MCF 10A (cell line): ENCODE measurements at regions not wholly inside any gene's neighbourhood (a gene's known extent, or its start where the extent isn't known, plus 50 kb on each side); places are given as distances from the start of the nearest gene placed in this dataset.

Source experiments
- BruUV-seq: library from RNA; stranded (reverse); fragments of 400-500 nt; replicated peaks from 2 replicates; lab custom pipeline; 2021; lab: Mats Ljungman, UMichigan
- CTCF ChIA-PET: fragments of 300-600 bp; sonication (Branson Sonifier 250); formaldehyde crosslinking; extraction: SDS; loops from one replicate; lab custom pipeline; 2021; ENCODE audit warnings: antibody characterized with exemption, inconsistent platforms; lab: Yijun Ruan, JAX
- POLR2A ChIA-PET: fragments of 300-600, 350-650 bp; sonication (Branson Sonifier 250); formaldehyde crosslinking; extraction: SDS; loops from one replicate; lab custom pipeline; 2020; ENCODE audit warnings: antibody characterized with exemption, inconsistent platforms; lab: Yijun Ruan, JAX
- DNase-seq: peaks from one replicate; pipeline ENCODE4 v3.0.0-alpha.2; 2018; ENCODE audit not compliant: unreplicated experiment
- H3K27ac Mint-ChIP-seq: one replicate; pipeline ENCODE4 v1.8.0; 2022; ENCODE audit warnings: mild to moderate bottlenecking, low read depth, mixed read lengths; ENCODE audit not compliant: unreplicated experiment
- H3K27me3 Mint-ChIP-seq: one replicate; pipeline ENCODE4 v1.8.0; 2022; ENCODE audit warnings: mixed read lengths; ENCODE audit not compliant: insufficient read depth, unreplicated experiment
- H3K36me3 Mint-ChIP-seq: one replicate; pipeline ENCODE4 v1.8.0; 2022; ENCODE audit warnings: mild to moderate bottlenecking, moderate library complexity, mixed read lengths; ENCODE audit not compliant: insufficient read depth, unreplicated experiment
- H3K4me1 Mint-ChIP-seq: one replicate; pipeline ENCODE4 v1.8.0; 2022; ENCODE audit warnings: mixed read lengths; ENCODE audit not compliant: insufficient read depth, unreplicated experiment
- H3K4me3 Mint-ChIP-seq: one replicate; pipeline ENCODE4 v1.8.0; 2022; ENCODE audit warnings: mild to moderate bottlenecking, moderate library complexity, mixed read lengths; ENCODE audit not compliant: unreplicated experiment
- H3K9me3 Mint-ChIP-seq: one replicate; pipeline ENCODE4 v1.8.0; 2022; ENCODE audit warnings: mixed read lengths; ENCODE audit not compliant: unreplicated experiment
- CTCF ChIP-seq: fragments of 200-600 bp; IDR thresholded peaks from one replicate; pipeline ENCODE4 v1.8.0; 2022; ENCODE audit warnings: antibody characterized with exemption, mild to moderate bottlenecking; ENCODE audit not compliant: unreplicated experiment
- intact Hi-C: fragments of 100-400 bp; cut with micrococcal nuclease; formaldehyde crosslinking; loops from 2 replicates; pipeline ENCODE4 v1.14.1; 2022

DNA sequence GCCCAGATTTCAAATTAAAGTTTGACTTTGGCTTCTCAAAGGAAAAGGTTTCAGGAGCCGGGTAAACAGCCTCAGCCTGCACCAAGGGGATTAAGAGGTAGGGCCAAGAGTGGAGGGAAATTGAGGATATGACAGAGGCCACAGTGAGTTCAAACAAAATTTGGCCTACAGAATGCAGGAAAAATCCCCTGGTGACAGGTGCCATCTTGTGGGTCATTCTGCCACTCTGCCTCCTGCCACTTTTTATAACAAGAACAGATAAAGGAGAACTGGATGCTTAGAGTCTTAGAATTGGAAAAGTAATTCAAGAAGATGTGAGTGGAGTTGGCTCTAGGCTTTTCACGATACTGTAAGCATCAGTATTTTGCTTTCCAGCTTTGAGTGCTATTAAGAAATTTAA lies 253.2 kb downstream of the NR2F2 start:
- Mint-ChIP-seq H3K27ac (no peak overlapping the region), H3K36me3 (no peaks in the 10 kb centered on the region), H3K9me3 (no peaks in the 10 kb centered on the region), H3K4me1 (no peaks in the 10 kb centered on the region), H3K27me3 (peaks cover 75% of the 10 kb centered on the region), H3K4me3 (no peak overlapping the region)
- ChIA-PET CTCF (interaction anchor here (0.6 to 2.6 kb wide), 4 partner anchors 257 to 1911 kb away, joined by 3 to 10 read pairs (median 3); no protein-coding TSS in a partner anchor), POLR2A (interaction anchor here (0.7 kb wide), 1 partner anchor 16 kb away, joined by 3 read pairs; no protein-coding TSS in a partner anchor)
- BruUV-seq, result no TSS peak
- no peak for TF ChIP-seq CTCF
- intact Hi-C loops, result loop anchor here (1.0 to 10.0 kb wide), 5 partner anchors 226 to 1559 kb away; no protein-coding TSS in a partner anchor
- peak; percentile 26 for DNase-seq

- intact Hi-C loops, result loop anchor here (2.0 to 10.0 kb wide), 4 partner anchors 307 to 1561 kb away; no protein-coding TSS in a partner anchor
Measured at GRCh38 chr15:96585484-96586386, 255.2 kb downstream of the NR2F2 start.

DNA sequence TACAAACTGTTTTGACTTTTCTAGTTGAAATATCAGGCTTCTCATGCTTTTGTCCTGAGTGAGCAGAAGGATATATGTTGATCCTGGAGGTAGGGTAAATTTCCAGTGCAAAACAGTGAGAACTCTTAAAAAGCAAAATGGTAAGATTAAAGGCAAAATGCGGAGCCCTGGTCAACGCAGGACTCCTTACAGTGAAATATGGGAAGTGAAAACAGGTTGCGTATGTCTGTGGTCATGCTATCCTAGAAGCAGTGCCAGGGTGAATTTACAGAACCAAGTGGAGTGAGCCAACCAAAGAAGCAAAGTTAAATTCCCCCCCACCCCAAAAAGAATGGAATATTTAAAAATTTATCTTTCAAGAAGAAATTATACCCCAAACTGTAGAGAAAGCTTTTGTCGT lies 256.4 kb downstream of the NR2F2 start:
- peaks cover 87% of the 10 kb centered on the region for H3K27me3 Mint-ChIP-seq
- POLR2A ChIA-PET, result no interaction called here
- intact Hi-C loops, result loop anchor here (10.0 kb wide), 3 partner anchors 648 to 1562 kb away; no protein-coding TSS in a partner anchor
- no peaks in the 10 kb centered on the region for H3K36me3 Mint-ChIP-seq
- no peak for DNase-seq
- no peaks in the 10 kb centered on the region for H3K9me3 Mint-ChIP-seq
- no peak overlapping the region for H3K4me3 Mint-ChIP-seq
- CTCF ChIA-PET, result interaction anchor here (0.7 to 0.8 kb wide), 2 partner anchors 147 to 234 kb away, joined by 3 read pairs; no protein-coding TSS in a partner anchor
- no peaks in the 10 kb centered on the region for H3K4me1 Mint-ChIP-seq
- no peak overlapping the region for H3K27ac Mint-ChIP-seq
- TF ChIP-seq CTCF, result no peak
- BruUV-seq, result no TSS peak

More at GRCh38 chr15:96585484-96586386, 255.2 kb downstream of the NR2F2 start:
- TF ChIP-seq CTCF, result no peak
- Mint-ChIP-seq H3K4me3 (no peak overlapping the region), H3K4me1 (no peaks in the 10 kb centered on the region), H3K27me3 (peaks cover 87% of the 10 kb centered on the region), H3K9me3 (no peaks in the 10 kb centered on the region), H3K27ac (no peak overlapping the region), H3K36me3 (no peaks in the 10 kb centered on the region)
- POLR2A ChIA-PET, result interaction anchor here (0.6 kb wide), 1 partner anchor 1255 kb away, joined by 3 read pairs; no protein-coding TSS in a partner anchor
- BruUV-seq, result no TSS peak
- DNase-seq, result peak; percentile 8
- CTCF ChIA-PET, result interaction anchor here (0.6 to 2.6 kb wide), 12 partner anchors 89 to 1605 kb away, joined by 3 to 10 read pairs (median 3); no protein-coding TSS in a partner anchor

DNA sequence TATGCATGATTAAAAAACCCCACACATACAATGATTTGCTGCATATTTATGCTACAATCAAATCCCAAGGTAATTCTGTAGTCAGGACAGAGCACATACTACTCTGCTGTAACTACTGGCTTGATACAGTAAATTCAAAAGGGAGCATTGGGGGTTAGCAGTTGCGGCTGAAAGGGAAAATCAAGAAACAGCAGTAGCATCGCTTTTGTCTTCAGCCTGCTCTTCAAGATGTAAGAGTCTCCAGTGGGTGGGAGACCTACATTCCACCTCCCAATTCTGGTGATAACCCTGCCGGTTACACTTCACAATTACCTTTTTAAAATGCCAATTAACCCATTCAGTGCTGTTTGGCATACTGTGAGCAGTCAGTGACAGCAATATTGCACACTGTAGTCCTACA lies 259.4 kb downstream of the NR2F2 start:
- Mint-ChIP-seq H3K9me3 (no peaks in the 10 kb centered on the region), H3K36me3 (no peaks in the 10 kb centered on the region), H3K4me1 (no peaks in the 10 kb centered on the region), H3K4me3 (no peak overlapping the region), H3K27me3 (peaks cover 99% of the 10 kb centered on the region), H3K27ac (no peak overlapping the region)
- intact Hi-C loops, result loop anchor here (10.0 kb wide), 3 partner anchors 645 to 1565 kb away; no protein-coding TSS in a partner anchor
- DNase-seq, result no peak
- TF ChIP-seq CTCF, result no peak
- CTCF ChIA-PET, result no interaction called here
- BruUV-seq, result no TSS peak
- POLR2A ChIA-PET, result no interaction called here
